HAP-1 (cell line): ENCODE measurements at regions not wholly inside any gene's neighbourhood (a gene's known extent, or its start where the extent isn't known, plus 50 kb on each side); places are given as distances from the start of the nearest gene placed in this dataset.
"Not testable (repeated sequence)": the region's sequence is repeated elsewhere in the genome, so short reads cannot be mapped to it uniquely, and the experiment has no call there.

Source experiments
- DNase-seq, 2 experiments: peaks; one replicate each; pipeline ENCODE4 v3.0.0-alpha.2; 2016 to 2020; ENCODE audit warnings: low spot score in 2 of 2
- H3K27me3 ChIP-seq: fragments of 250-450 bp; sonication (Bioruptor Pico); 2 replicates; pipeline ENCODE4 v1.5.1; 2020; ENCODE audit warnings: low read depth, mild to moderate bottlenecking, moderate library complexity
- H3K36me3 ChIP-seq: fragments of 250-450 bp; sonication (Bioruptor Pico); replicated peaks from 2 replicates; pipeline ENCODE4 v1.5.1; 2020; ENCODE audit warnings: mild to moderate bottlenecking
- H3K4me1 ChIP-seq: fragments of 250-450 bp; sonication (Bioruptor Pico); 2 replicates; pipeline ENCODE4 v1.5.1; 2020; ENCODE audit warnings: mild to moderate bottlenecking
- H3K4me3 ChIP-seq: fragments of 250-450 bp; sonication (Bioruptor Pico); 2 replicates; pipeline ENCODE4 v1.5.1; 2020; ENCODE audit warnings: mild to moderate bottlenecking, moderate library complexity
- H3K9me3 ChIP-seq: fragments of 250-450 bp; sonication (Bioruptor Pico); 2 replicates; pipeline ENCODE4 v1.5.1; 2020; ENCODE audit warnings: mild to moderate bottlenecking, moderate library complexity
- in situ Hi-C: fragments of 300-500 bp; cut with MboI; formaldehyde crosslinking; loops from 3 replicates; pipeline ENCODE4 v1.14.3; 2020; ENCODE audit warnings: low sequenced_read_pairs, inconsistent platforms, mixed read lengths

DNA sequence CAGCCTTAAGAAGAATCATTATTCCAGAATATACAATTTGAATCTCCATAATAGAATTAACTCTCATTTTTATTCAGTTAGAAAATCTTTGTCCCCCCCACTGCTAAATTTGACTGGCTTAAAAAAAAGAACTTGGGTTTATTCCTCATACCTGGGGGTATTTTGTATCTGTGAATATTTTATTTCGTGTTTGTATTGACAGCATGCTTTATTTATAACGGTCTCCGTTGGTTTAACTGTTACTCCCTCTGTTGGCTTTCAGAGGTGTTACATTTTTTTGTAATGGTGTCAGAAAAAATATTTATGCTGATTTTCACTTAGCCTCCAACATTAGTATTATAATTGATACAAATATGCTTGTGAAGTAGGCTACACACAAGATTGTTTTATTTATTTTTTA, 109.1 kb downstream of the HAUS1 start:
- Histone ChIP-seq H3K9me3 (no peaks in the 10 kb centered on the region), H3K4me3 (no peak overlapping the region), H3K4me1 (peaks cover 2% of the 10 kb centered on the region), H3K27me3 (no peaks in the 10 kb centered on the region), H3K36me3 (peaks cover 12% of the 10 kb centered on the region; the same call in 1 of the 2 replicates)
- peak in 1 of 2 experiments; percentile 36 for DNase-seq
- in situ Hi-C loops, result no loop called here

DNA sequence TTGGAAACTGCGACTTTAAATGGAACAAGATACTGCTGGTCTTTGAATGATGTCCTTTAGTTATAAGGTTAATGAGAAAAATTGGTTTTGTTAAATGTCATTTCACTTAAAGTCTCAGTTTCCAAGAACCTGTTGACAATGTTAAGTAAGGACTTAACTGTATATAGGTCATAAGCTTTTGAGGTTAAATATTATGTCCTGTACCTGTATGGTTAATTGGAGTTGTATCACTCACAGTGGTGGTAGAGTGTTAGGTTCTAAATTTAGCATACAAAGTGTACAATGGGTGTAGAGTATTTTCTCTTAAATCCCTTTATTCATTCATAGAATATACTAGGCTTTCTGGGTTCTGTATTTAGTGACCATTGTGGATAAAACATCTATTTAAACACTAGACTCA, 110.2 kb downstream of the HAUS1 start:
- Histone ChIP-seq H3K4me1 (peaks cover 2% of the 10 kb centered on the region), H3K4me3 (no peak overlapping the region), H3K36me3 (peaks cover 12% of the 10 kb centered on the region; the same call in 1 of the 2 replicates), H3K27me3 (no peaks in the 10 kb centered on the region), H3K9me3 (no peaks in the 10 kb centered on the region)
- no peak for DNase-seq
- in situ Hi-C loops, result no loop called here

- H3K4me1 ChIP-seq, result peaks cover 2% of the 10 kb centered on the region
- in situ Hi-C loops, result no loop called here
- DNase-seq, result no peak
- H3K9me3 ChIP-seq, result no peaks in the 10 kb centered on the region
- H3K36me3 ChIP-seq, result peaks cover 12% of the 10 kb centered on the region; the same call in 1 of the 2 replicates
- H3K4me3 ChIP-seq, result no peak overlapping the region
- no peaks in the 10 kb centered on the region for H3K27me3 ChIP-seq
These were observed 111.9 kb downstream of the HAUS1 start for GRCh38 chr18:46215902-46216723.

DNA sequence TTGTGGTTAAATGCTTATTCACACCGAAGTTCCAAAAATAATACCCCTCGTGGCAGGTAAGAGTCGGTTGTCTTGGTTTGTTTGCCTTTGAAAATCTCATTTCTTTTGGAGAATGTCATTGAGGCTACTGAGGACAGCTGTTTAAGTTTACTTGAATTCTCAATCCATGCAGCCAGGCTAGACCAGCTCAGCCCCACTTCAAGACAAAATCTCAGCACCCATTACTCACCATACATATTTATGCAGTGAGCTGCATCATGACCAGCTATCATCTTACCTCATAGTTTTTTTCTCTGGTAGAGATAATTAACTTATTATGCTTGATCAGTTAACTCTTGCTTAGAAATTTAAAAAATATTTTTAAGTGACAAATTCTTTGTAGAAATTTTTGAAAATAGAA, 115.9 kb downstream of the HAUS1 start:
- Histone ChIP-seq H3K27me3 (no peaks in the 10 kb centered on the region), H3K9me3 (no peaks in the 10 kb centered on the region), H3K36me3 (peaks cover 12% of the 10 kb centered on the region; the same call in 1 of the 2 replicates), H3K4me1 (peaks cover 8% of the 10 kb centered on the region), H3K4me3 (no peak overlapping the region)
- no peak for DNase-seq
- in situ Hi-C loops, result no loop called here

- Histone ChIP-seq H3K9me3 (no peaks in the 10 kb centered on the region), H3K4me3 (no peak overlapping the region), H3K27me3 (no peaks in the 10 kb centered on the region), H3K4me1 (peaks cover 16% of the 10 kb centered on the region), H3K36me3 (0 out of 2 replicates have a peak, but pooled peaks cover 3% of the 10 kb centered on the region)
- no peak for DNase-seq
- in situ Hi-C loops, result no loop called here
These were observed 117.9 kb downstream of the HAUS1 start for GRCh38 chr18:46222093-46222492.

DNA sequence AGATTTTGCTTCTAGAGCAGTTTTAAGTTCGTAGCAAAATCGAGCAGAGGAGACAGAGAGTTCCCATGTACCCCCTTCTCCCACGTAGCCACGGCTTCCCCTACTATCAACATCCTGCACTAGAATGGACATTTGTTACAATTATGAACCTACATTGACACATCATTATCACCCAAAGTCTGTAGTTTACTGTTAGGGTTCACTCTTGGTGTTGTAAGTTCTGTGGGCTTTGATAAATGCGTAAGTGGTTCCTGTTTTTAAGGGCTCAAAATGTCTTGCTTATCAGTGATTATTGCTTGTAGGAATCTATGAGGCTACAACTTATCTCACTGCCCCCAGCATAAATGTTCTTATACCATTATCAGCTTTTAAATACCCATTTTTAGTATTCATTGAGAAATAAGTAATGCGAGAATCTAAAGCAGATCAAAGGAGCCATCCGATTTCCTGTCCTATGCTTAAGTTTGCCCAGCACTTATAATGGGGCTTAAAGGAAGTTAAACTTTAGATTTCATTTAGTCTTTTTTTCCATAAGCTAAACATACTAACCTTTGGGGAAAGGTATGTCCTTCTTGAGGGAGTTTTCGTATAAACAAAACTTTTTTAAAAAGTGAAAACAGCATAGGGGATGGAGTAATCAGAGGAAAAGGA, 118.7 kb downstream of the HAUS1 start:
- no peak for DNase-seq
- peaks cover 16% of the 10 kb centered on the region for H3K4me1 ChIP-seq
- in situ Hi-C loops, result no loop called here

DNA sequence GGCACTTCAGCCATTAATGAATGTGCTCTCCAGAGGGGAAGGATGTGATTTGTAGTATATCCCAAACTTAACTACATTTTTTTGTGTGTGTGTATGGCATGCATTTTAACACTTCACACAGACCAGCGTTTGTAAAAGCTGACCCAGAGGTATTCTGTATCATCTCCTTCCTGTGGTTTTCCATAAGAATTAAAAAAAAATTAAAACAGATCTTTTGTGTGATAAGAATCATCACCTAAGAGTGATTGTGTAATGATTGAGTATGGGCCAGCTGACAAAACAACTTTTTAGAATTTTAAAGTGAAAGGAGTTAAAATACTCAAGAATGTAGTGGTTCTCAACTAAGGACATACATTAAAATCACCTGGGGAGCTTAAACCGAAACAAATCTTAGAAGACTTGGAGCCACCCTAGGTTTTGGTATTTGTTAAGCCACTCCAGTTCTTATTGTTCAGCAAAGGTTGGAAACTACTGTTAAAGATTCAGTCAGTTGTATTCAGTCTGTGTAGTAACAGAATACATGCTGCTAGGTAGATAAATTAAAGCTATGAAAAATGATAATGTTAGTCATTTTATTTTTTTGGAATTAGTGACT, 120.1 kb downstream of the HAUS1 start:
- Histone ChIP-seq H3K4me1 (peaks cover 16% of the 10 kb centered on the region), H3K36me3 (no peaks in the 10 kb centered on the region), H3K4me3 (no peak overlapping the region), H3K27me3 (no peaks in the 10 kb centered on the region), H3K9me3 (no peaks in the 10 kb centered on the region)
- DNase-seq, result no peak
- in situ Hi-C loops, result no loop called here

More for the DNA sequence above, 118.7 kb downstream of the HAUS1 start:
- H3K9me3 ChIP-seq, result no peaks in the 10 kb centered on the region
- H3K4me3 ChIP-seq, result no peak overlapping the region
- H3K36me3 ChIP-seq, result 0 out of 2 replicates have a peak, but pooled peaks cover 2% of the 10 kb centered on the region
- H3K27me3 ChIP-seq, result no peaks in the 10 kb centered on the region

DNA sequence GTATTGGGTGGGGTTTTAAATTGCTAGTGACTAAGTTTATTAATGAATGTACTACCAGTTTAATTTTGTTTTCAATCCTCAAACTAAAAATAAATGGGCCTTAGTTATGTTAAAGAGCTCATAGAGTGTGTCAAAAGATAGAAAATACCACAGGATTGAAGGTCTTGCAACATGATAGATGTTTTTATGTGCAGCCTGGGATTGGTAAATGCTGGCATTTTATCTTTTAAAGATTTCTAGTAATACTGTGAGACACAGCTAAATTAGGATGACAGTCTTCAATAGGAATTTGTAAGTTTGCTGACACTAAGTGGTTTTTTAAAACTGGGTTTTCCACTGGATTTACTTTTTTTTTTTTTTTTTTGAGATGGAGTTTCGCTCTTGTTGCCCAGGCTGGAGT, 122.3 kb downstream of the HAUS1 start:
- H3K4me3 ChIP-seq, result no peak overlapping the region
- DNase-seq, result no peak
- no peaks in the 10 kb centered on the region for H3K27me3 ChIP-seq
- H3K4me1 ChIP-seq, result peaks cover 23% of the 10 kb centered on the region
- no peaks in the 10 kb centered on the region for H3K36me3 ChIP-seq
- in situ Hi-C loops, result no loop called here
- no peaks in the 10 kb centered on the region for H3K9me3 ChIP-seq

- peaks cover 25% of the 10 kb centered on the region for H3K4me1 ChIP-seq
- in situ Hi-C loops, H3K9me3 ChIP-seq, H3K4me3 ChIP-seq, H3K36me3 ChIP-seq, DNase-seq, H3K27me3 ChIP-seq: not testable (repeated sequence)
These were observed 125.5 kb downstream of the HAUS1 start for GRCh38 chr18:46229641-46230040.

DNA sequence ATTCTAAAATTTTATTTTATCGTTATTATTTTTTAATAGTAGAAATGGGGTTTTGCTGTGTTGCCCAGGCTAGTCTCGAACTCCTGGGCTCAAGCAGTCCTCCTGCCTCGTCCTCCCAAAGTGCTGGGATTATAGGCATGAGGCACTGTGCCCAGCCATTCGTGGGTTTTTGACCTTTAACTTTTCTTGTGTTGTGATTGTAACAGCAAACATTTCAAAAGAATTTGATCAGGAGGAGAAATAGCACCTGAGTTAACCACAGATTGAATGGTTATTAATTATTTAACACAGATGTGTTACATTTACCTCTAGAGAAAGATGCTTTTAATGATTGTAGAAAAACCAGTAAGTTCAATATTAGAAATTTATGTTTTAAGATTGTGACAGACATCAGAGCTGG, 132.0 kb downstream of the HAUS1 start:
- DNase-seq, result no peak
- H3K27me3 ChIP-seq, result no peaks in the 10 kb centered on the region
- in situ Hi-C loops, result no loop called here
- no peaks in the 10 kb centered on the region for H3K36me3 ChIP-seq
- H3K4me3 ChIP-seq, result no peak overlapping the region
- no peaks in the 10 kb centered on the region for H3K9me3 ChIP-seq
- H3K4me1 ChIP-seq, result peaks cover 18% of the 10 kb centered on the region

- in situ Hi-C loops, result no loop called here
- peaks cover 18% of the 10 kb centered on the region for H3K4me1 ChIP-seq
- H3K27me3 ChIP-seq, result no peaks in the 10 kb centered on the region
- no peaks in the 10 kb centered on the region for H3K36me3 ChIP-seq
- DNase-seq, result peak in 1 of 2 experiments; percentile 1
- H3K9me3 ChIP-seq, result no peaks in the 10 kb centered on the region
- H3K4me3 ChIP-seq, result no peak overlapping the region
These were observed 133.7 kb downstream of the HAUS1 start for GRCh38 chr18:46237891-46238290.

GRCh38 chr18:46239549-46239948, 135.4 kb downstream of the HAUS1 start:
- Histone ChIP-seq H3K4me3 (no peak overlapping the region), H3K4me1 (peaks cover 10% of the 10 kb centered on the region)
- in situ Hi-C loops, result no loop called here

GRCh38 chr18:46239998-46240397, 135.8 kb downstream of the HAUS1 start:
- H3K36me3 ChIP-seq, result no peaks in the 10 kb centered on the region
- in situ Hi-C loops, result no loop called here
- H3K4me3 ChIP-seq, result no peak overlapping the region
- DNase-seq, result no peak
- H3K4me1 ChIP-seq, result peaks cover 6% of the 10 kb centered on the region
- H3K27me3 ChIP-seq, result no peaks in the 10 kb centered on the region
- no peaks in the 10 kb centered on the region for H3K9me3 ChIP-seq

More at GRCh38 chr18:46239549-46239948, 135.4 kb downstream of the HAUS1 start:
- DNase-seq, result peak in 1 of 2 experiments; percentile 1
- Histone ChIP-seq H3K9me3 (no peaks in the 10 kb centered on the region), H3K27me3 (no peaks in the 10 kb centered on the region), H3K36me3 (no peaks in the 10 kb centered on the region)

GRCh38 chr18:46241393-46241792, 137.2 kb downstream of the HAUS1 start:
- H3K4me1 ChIP-seq, result not testable (repeated sequence)

More at GRCh38 chr18:46241393-46241792, 137.2 kb downstream of the HAUS1 start:
- H3K4me3 ChIP-seq, H3K36me3 ChIP-seq, DNase-seq, in situ Hi-C loops, H3K27me3 ChIP-seq, H3K9me3 ChIP-seq: not testable (repeated sequence)
